ENCODE measurements at regions not wholly inside any gene's neighbourhood (a gene's known extent, or its start where the extent isn't known, plus 50 kb on each side); places are given as distances from the start of the nearest gene placed in this dataset.

- TF ChIP-seq POLR2A (IDR thresholded peaks at IDR 0.05) (no peak), CTCF (IDR thresholded peaks at IDR 0.05) (no peak)
- Histone ChIP-seq H3K9me3 (no peaks in the 10 kb centered on the region), H3K4me3 (no peak overlapping the region), H3K4me1 (no peaks in the 10 kb centered on the region), H3K27me3 (no peaks in the 10 kb centered on the region), H3K27ac (no peak overlapping the region), H3K36me3 (ENCODE audit: low read depth, missing control alignments) (no peaks in the 10 kb centered on the region)
- WGBS, 2 donors: 72 to 76% methylated on average over 12 to 14 of the region's 14 CpGs
- intact Hi-C loops (cut with DNase I; ENCODE audit: low total_unique reads): no loop called here
- no peak for DNase-seq
Measured at GRCh38 chr10:78995987-78996791, 72.6 kb upstream of the ZMIZ1 start.

GRCh38 chr10:78996792-78997129 lies 72.0 kb upstream of the ZMIZ1 start:
- H3K4me3 ChIP-seq: no peak overlapping the region
- H3K9me3 ChIP-seq: no peaks in the 10 kb centered on the region
- no peaks in the 10 kb centered on the region for H3K4me1 ChIP-seq
- H3K36me3 ChIP-seq (ENCODE audit: low read depth, missing control alignments): no peaks in the 10 kb centered on the region
- TF ChIP-seq CTCF (IDR thresholded peaks at IDR 0.05): no peak
- TF ChIP-seq POLR2A (IDR thresholded peaks at IDR 0.05): no peak
- intact Hi-C loops (cut with DNase I; ENCODE audit: low total_unique reads): no loop called here
- no peaks in the 10 kb centered on the region for H3K27me3 ChIP-seq
- WGBS, 2 donors: 68 to 71% methylated on average over 3 of the region's 3 CpGs
- DNase-seq: no peak
- no peak overlapping the region for H3K27ac ChIP-seq

GRCh38 chr10:78997635-78998618 lies 70.8 kb upstream of the ZMIZ1 start:
- no peak for TF ChIP-seq CTCF (IDR thresholded peaks at IDR 0.05)
- TF ChIP-seq POLR2A (IDR thresholded peaks at IDR 0.05): no peak
- no peaks in the 10 kb centered on the region for H3K27me3 ChIP-seq
- DNase-seq: no peak
- 72 to 77% methylated on average over 9 to 10 of the region's 10 CpGs for WGBS, 2 donors
- no peaks in the 10 kb centered on the region for H3K4me1 ChIP-seq
- H3K27ac ChIP-seq: no peak overlapping the region
- no peaks in the 10 kb centered on the region for H3K36me3 ChIP-seq (ENCODE audit: low read depth, missing control alignments)
- intact Hi-C loops (cut with DNase I; ENCODE audit: low total_unique reads): no loop called here
- H3K9me3 ChIP-seq: no peaks in the 10 kb centered on the region
- no peak overlapping the region for H3K4me3 ChIP-seq

- Histone ChIP-seq H3K36me3 (ENCODE audit: low read depth, missing control alignments) (no peaks in the 10 kb centered on the region), H3K27ac (no peak overlapping the region), H3K9me3 (no peaks in the 10 kb centered on the region), H3K4me1 (no peaks in the 10 kb centered on the region), H3K4me3 (no peak overlapping the region), H3K27me3 (no peaks in the 10 kb centered on the region)
- TF ChIP-seq CTCF (IDR thresholded peaks at IDR 0.05) (no peak), POLR2A (IDR thresholded peaks at IDR 0.05) (no peak)
- intact Hi-C loops (cut with DNase I; ENCODE audit: low total_unique reads): no loop called here
- no peak for DNase-seq
- WGBS, 2 donors: 77 to 82% methylated on average over 10 of the region's 10 CpGs
Measured at GRCh38 chr10:79001082-79001885, 67.5 kb upstream of the ZMIZ1 start.

Data from testis (tissue), 2 donors.